Fibroblast of lung (primary cell): ENCODE measurements at regions not wholly inside any gene's neighbourhood (a gene's known extent, or its start where the extent isn't known, plus 50 kb on each side); places are given as distances from the start of the nearest gene placed in this dataset.

Experiments
- EZH2 ChIP-seq: IDR thresholded peaks from 2 replicates; pipeline ENCODE4 v1.5.1; 2012; ENCODE audit warnings: low read length, control low read depth, mild to moderate bottlenecking; ENCODE audit errors: missing control alignments
- TF ChIP-seq, protein P1 (sequence below), 2 donors: IDR thresholded peaks in 1 of 2; conservative IDR thresholded peaks in 1 of 2; 1 replicate in 1 of 2; 2 replicates in 1 of 2; pipeline ENCODE4 v1.5.1; 2011 to 2012; ENCODE audit warnings: low read length in 2 of 2, control low read depth in 1 of 2, inconsistent platforms in 1 of 2, low read depth in 1 of 2, mild to moderate bottlenecking in 1 of 2

DNA sequence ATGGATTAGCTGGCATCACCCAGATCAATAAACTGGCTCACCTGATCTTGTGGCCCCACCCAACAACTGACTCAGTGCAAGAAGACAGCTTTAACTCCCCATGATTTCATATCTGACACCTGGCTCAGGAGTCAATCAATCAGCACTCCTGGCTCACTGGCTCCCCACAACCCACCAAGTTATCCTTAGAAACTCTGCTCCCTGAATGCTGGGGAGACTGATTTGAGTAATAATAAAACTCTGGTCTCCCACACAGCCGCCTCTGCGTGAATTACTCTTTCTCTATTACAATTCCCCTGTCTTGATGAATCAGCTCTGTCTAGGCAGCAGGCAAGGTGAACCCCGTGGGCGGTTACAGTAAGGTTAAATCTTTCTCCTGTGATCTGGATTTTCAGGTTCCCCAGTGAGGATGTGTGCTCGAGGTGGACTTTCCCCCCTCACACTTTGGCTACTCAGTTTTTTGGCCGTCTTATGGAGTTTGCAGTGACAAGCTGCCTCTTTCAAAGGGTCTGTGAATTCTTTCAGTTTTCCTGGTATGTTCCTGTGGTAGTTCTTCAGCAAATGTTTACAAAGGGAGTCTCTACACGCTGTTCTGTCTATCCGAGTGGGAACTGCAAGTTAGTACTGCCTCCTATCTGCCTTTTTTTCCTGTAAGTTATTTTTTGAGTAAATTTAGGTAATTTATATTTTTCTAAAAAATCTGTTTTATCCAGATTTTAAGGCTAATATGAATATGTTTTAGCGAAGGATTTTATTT, 500.2 kb upstream of the NUDT12 start:
- TF ChIP-seq, protein P1, sequence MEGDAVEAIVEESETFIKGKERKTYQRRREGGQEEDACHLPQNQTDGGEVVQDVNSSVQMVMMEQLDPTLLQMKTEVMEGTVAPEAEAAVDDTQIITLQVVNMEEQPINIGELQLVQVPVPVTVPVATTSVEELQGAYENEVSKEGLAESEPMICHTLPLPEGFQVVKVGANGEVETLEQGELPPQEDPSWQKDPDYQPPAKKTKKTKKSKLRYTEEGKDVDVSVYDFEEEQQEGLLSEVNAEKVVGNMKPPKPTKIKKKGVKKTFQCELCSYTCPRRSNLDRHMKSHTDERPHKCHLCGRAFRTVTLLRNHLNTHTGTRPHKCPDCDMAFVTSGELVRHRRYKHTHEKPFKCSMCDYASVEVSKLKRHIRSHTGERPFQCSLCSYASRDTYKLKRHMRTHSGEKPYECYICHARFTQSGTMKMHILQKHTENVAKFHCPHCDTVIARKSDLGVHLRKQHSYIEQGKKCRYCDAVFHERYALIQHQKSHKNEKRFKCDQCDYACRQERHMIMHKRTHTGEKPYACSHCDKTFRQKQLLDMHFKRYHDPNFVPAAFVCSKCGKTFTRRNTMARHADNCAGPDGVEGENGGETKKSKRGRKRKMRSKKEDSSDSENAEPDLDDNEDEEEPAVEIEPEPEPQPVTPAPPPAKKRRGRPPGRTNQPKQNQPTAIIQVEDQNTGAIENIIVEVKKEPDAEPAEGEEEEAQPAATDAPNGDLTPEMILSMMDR (conservative IDR thresholded peaks at IDR 0.05 in 1 of 2, IDR thresholded peaks at IDR 0.05 in 1 of 2; ENCODE audit: low read depth in 1 of 2, low read length in 2 of 2): no peak
- TF ChIP-seq EZH2: no peak
